PC-3 (cell line): ENCODE measurements at regions not wholly inside any gene's neighbourhood (a gene's known extent, or its start where the extent isn't known, plus 50 kb on each side); places are given as distances from the start of the nearest gene placed in this dataset.

Source experiments
- CTCF ChIP-seq: fragments of 300-600 bp; sonication (generic); conservative IDR thresholded peaks from 2 replicates; pipeline ENCODE4 v1.5.1; 2017; ENCODE audit warnings: antibody characterized with exemption, low read depth, mild to moderate bottlenecking, low read length
- EZH2 ChIP-seq: fragments of 300-600 bp; sonication (generic); IDR thresholded peaks from one replicate; pipeline ENCODE4 v1.6.1; 2017; ENCODE audit warnings: antibody characterized with exemption, mild to moderate bottlenecking, low read length; ENCODE audit not compliant: unreplicated experiment
- EZH2phosphoT487 ChIP-seq: fragments of 300-600 bp; sonication (generic); IDR thresholded peaks from 2 replicates; pipeline ENCODE4 v1.6.1; 2018; ENCODE audit warnings: mild to moderate bottlenecking, antibody characterized with exemption, low read length, borderline replicate concordance

- TF ChIP-seq CTCF (no peak), EZH2 (no peak), EZH2phosphoT487 (no peak)
Observed at GRCh38 chr13:34087791-34088190, 269.8 kb downstream of the RFC3 start.
